CD14-positive monocyte (primary cell): ENCODE measurements at regions not wholly inside any gene's neighbourhood (a gene's known extent, or its start where the extent isn't known, plus 50 kb on each side); places are given as distances from the start of the nearest gene placed in this dataset.

Experiments used
- DNase-seq, 3 donors: peaks; one replicate each; pipeline ENCODE4 v3.0.0-alpha.2; 2011 to 2022
- H2AFZ ChIP-seq: 2 replicates; pipeline ENCODE4 v1.6.0; 2012; ENCODE audit warnings: mild to moderate bottlenecking, low read depth, low read length, inconsistent platforms; ENCODE audit not compliant: insufficient read depth, poor library complexity, severe bottlenecking
- H3K27ac ChIP-seq, 2 donors: 1 replicate in 1 of 2; 2 replicates in 1 of 2; pipeline ENCODE4 v1.5.1; 2012 to 2013; ENCODE audit warnings: low read length in 2 of 2, control low read depth in 1 of 2, inconsistent platforms in 1 of 2, low read depth in 1 of 2, mild to moderate bottlenecking in 1 of 2
- H3K27me3 ChIP-seq, 2 donors: one replicate each; pipeline versions ENCODE4 v1.6.0 to v1.6.1; 2011 to 2013; ENCODE audit warnings: low read length in 2 of 2; ENCODE audit not compliant: control insufficient read depth in 2 of 2, insufficient read depth in 2 of 2
- H3K36me3 ChIP-seq, 2 donors: replicated peaks in 1 of 2; 1 replicate in 1 of 2; 2 replicates in 1 of 2; pipeline versions ENCODE4 v1.5.1 to v1.6.1; 2012 to 2013; ENCODE audit warnings: low read length in 2 of 2, control low read depth in 1 of 2, inconsistent platforms in 1 of 2, mild to moderate bottlenecking in 1 of 2; ENCODE audit not compliant: insufficient read depth in 2 of 2, control insufficient read depth in 1 of 2
- H3K4me1 ChIP-seq, 2 donors: 1 replicate in 1 of 2; 2 replicates in 1 of 2; pipeline versions ENCODE4 v1.5.1 to v1.6.1; 2012 to 2013; ENCODE audit warnings: low read length in 2 of 2, control low read depth in 1 of 2, inconsistent platforms in 1 of 2, mild to moderate bottlenecking in 1 of 2, moderate library complexity in 1 of 2; ENCODE audit not compliant: insufficient read depth in 2 of 2, control insufficient read depth in 1 of 2
- H3K4me2 ChIP-seq: replicated peaks from 2 replicates; pipeline ENCODE3; 2012; ENCODE audit warnings: low read length, moderate library complexity, mild to moderate bottlenecking; ENCODE audit not compliant: poor library complexity, severe bottlenecking; ENCODE audit errors: extremely low read depth
- H3K4me3 ChIP-seq, 3 experiments: fragments of 200-600 bp in 1 of 3; sonication (generic) in 1 of 3; replicated peaks in 1 of 3; 1 replicate in 2 of 3; 2 replicates in 1 of 3; pipeline ENCODE4 v1.5.1; 2011 to 2013; ENCODE audit warnings: low read length in 3 of 3, mild to moderate bottlenecking in 3 of 3, control low read depth in 2 of 3, low read depth in 2 of 3, inconsistent platforms in 1 of 3, moderate library complexity in 1 of 3
- H3K79me2 ChIP-seq: 2 replicates; pipeline ENCODE4 v1.6.0; 2012; ENCODE audit warnings: mild to moderate bottlenecking, control low read depth, inconsistent platforms, low read length, moderate library complexity; ENCODE audit not compliant: insufficient read depth
- H3K9ac ChIP-seq: 2 replicates; pipeline ENCODE4 v1.6.0; 2017; ENCODE audit warnings: low read length, mild to moderate bottlenecking; ENCODE audit not compliant: insufficient read depth, poor library complexity, severe bottlenecking
- H3K9me3 ChIP-seq, 2 donors: replicated peaks in 1 of 2; 1 replicate in 1 of 2; 2 replicates in 1 of 2; pipeline versions ENCODE4 v1.5.1 to v1.6.1; 2012 to 2013; ENCODE audit warnings: low read length in 2 of 2, control low read depth in 1 of 2; ENCODE audit not compliant: control insufficient read depth in 1 of 2, insufficient read depth in 1 of 2
- H4K20me1 ChIP-seq: 2 replicates; pipeline ENCODE4 v1.6.0; 2012; ENCODE audit warnings: mild to moderate bottlenecking, low read length, control low read depth, moderate library complexity; ENCODE audit not compliant: insufficient read depth
- H3K27ac Mint-ChIP-seq, 7 donors: one replicate each; pipeline ENCODE4 v1.8.0; 2020; ENCODE audit warnings: mild to moderate bottlenecking in 7 of 7, mixed read lengths in 7 of 7, moderate library complexity in 6 of 7, inconsistent platforms in 2 of 7
- H3K27me3 Mint-ChIP-seq, 3 donors: one replicate each; pipeline ENCODE4 v1.8.0; 2021 to 2022; ENCODE audit warnings: low read depth in 3 of 3, mild to moderate bottlenecking in 3 of 3, mixed read lengths in 3 of 3, moderate library complexity in 3 of 3, inconsistent platforms in 1 of 3
- H3K36me3 Mint-ChIP-seq, 2 donors: one replicate each; pipeline ENCODE4 v1.8.0; 2020; ENCODE audit warnings: mixed read lengths in 2 of 2, inconsistent platforms in 1 of 2, mild to moderate bottlenecking in 1 of 2
- H3K4me1 Mint-ChIP-seq: one replicate; pipeline ENCODE4 v1.8.0; 2020; ENCODE audit warnings: mild to moderate bottlenecking, mixed read lengths
- H3K4me3 Mint-ChIP-seq, 2 donors: one replicate each; pipeline ENCODE4 v1.8.0; 2020; ENCODE audit warnings: mild to moderate bottlenecking in 2 of 2, mixed read lengths in 2 of 2, moderate library complexity in 1 of 2
- H3K9me3 Mint-ChIP-seq, 7 donors: one replicate each; pipeline ENCODE4 v1.8.0; 2020 to 2022; ENCODE audit warnings: mixed read lengths in 7 of 7, mild to moderate bottlenecking in 6 of 7, moderate library complexity in 6 of 7, inconsistent platforms in 2 of 7
- WGBS: methylation state at CpG from one replicate; pipeline ENCODE4 v1.1.5; 2013; ENCODE audit warnings: missing lambda C conversion rate; ENCODE audit not compliant: insufficient coverage; 5-methylcytosine and 5-hydroxymethylcytosine counted together
- intact Hi-C, 2 donors: fragments of 100-400 bp; cut with micrococcal nuclease; formaldehyde crosslinking; loops; one replicate each; pipeline versions ENCODE4 v1.15.0 to v1.15.1; 2023
- TF ChIP-seq, protein P1 (sequence below): fragments of 200-600 bp; IDR thresholded peaks from one replicate; pipeline ENCODE4 v1.8.0; 2022; ENCODE audit warnings: antibody characterized with exemption, mild to moderate bottlenecking

DNA sequence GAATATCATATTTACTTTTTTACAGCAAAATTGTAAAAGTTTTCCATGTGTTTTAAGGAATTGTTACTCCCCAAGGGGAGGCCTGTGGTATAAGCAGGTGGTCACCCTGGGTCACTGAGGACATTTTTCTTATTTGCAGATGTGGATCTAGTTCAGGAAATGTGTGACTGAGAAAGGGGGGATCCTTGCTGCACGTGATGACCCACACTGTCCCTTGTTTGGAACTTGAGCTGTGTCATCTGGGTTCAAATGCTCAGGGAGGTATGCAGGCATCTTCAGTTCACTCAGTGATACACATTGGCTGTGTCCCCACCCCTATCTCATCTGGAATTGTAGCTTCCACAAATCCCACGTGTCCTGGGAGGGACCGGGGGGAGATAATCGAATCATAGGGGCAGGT lies 431.9 kb upstream of the CDH4 start:
- Mint-ChIP-seq H3K4me1 (no peaks in the 10 kb centered on the region), H3K27ac (no peak overlapping the region), H3K36me3 (no peaks in the 10 kb centered on the region), H3K4me3 (no peak overlapping the region), H3K9me3 (peaks cover 4 to 15% (median 9%) of the 10 kb centered on the region in 7 donors), H3K27me3 (peaks cover 2 to 12% (median 2%) of the 10 kb centered on the region in 3 donors)
- no peak overlapping the region for H3K4me2 ChIP-seq
- no peaks in the 10 kb centered on the region for H3K79me2 ChIP-seq
- no peaks in the 10 kb centered on the region for H3K27me3 ChIP-seq
- TF ChIP-seq, protein P1, sequence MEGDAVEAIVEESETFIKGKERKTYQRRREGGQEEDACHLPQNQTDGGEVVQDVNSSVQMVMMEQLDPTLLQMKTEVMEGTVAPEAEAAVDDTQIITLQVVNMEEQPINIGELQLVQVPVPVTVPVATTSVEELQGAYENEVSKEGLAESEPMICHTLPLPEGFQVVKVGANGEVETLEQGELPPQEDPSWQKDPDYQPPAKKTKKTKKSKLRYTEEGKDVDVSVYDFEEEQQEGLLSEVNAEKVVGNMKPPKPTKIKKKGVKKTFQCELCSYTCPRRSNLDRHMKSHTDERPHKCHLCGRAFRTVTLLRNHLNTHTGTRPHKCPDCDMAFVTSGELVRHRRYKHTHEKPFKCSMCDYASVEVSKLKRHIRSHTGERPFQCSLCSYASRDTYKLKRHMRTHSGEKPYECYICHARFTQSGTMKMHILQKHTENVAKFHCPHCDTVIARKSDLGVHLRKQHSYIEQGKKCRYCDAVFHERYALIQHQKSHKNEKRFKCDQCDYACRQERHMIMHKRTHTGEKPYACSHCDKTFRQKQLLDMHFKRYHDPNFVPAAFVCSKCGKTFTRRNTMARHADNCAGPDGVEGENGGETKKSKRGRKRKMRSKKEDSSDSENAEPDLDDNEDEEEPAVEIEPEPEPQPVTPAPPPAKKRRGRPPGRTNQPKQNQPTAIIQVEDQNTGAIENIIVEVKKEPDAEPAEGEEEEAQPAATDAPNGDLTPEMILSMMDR, result no peak
- no peaks in the 10 kb centered on the region for H4K20me1 ChIP-seq
- no peak overlapping the region for H3K4me3 ChIP-seq
- intact Hi-C loops, result no loop called here
- H3K36me3 ChIP-seq, result no peaks in the 10 kb centered on the region
- no peak overlapping the region for H3K27ac ChIP-seq
- no peak overlapping the region for H2AFZ ChIP-seq
- WGBS, result no CpG with 5 or more reads among the region's 4 CpGs
- no peaks in the 10 kb centered on the region for H3K9me3 ChIP-seq
- no peak for DNase-seq
- no peaks in the 10 kb centered on the region for H3K4me1 ChIP-seq
- H3K9ac ChIP-seq, result no peak overlapping the region

GRCh38 chr20:60820918-60821317 lies 431.1 kb upstream of the CDH4 start:
- no peak for DNase-seq
- H3K27ac Mint-ChIP-seq, result no peak overlapping the region
- H3K9me3 ChIP-seq, result no peaks in the 10 kb centered on the region
- H3K4me1 Mint-ChIP-seq, result no peaks in the 10 kb centered on the region
- no peak overlapping the region for H3K27ac ChIP-seq
- peaks cover 2 to 9% (median 4%) of the 10 kb centered on the region in 7 donors for H3K9me3 Mint-ChIP-seq
- TF ChIP-seq, protein P1, result no peak
- no peak overlapping the region for H3K9ac ChIP-seq
- no peak overlapping the region for H3K4me3 ChIP-seq
- no peaks in the 10 kb centered on the region for H3K4me1 ChIP-seq
- H3K36me3 ChIP-seq, result no peaks in the 10 kb centered on the region
- H3K4me2 ChIP-seq, result no peak overlapping the region
- no peaks in the 10 kb centered on the region for H3K36me3 Mint-ChIP-seq
- peaks cover 2 to 12% (median 2%) of the 10 kb centered on the region in 3 donors for H3K27me3 Mint-ChIP-seq
- no peaks in the 10 kb centered on the region for H3K27me3 ChIP-seq
- no peaks in the 10 kb centered on the region for H4K20me1 ChIP-seq
- intact Hi-C loops, result no loop called here
- H2AFZ ChIP-seq, result no peak overlapping the region
- 5% methylated on average over 3 of the region's 5 CpGs for WGBS
- H3K79me2 ChIP-seq, result no peaks in the 10 kb centered on the region
- no peak overlapping the region for H3K4me3 Mint-ChIP-seq
